Superior temporal gyrus (tissue), 1 donor: ENCODE measurements at regions not wholly inside any gene's neighbourhood (a gene's known extent, or its start where the extent isn't known, plus 50 kb on each side); places are given as distances from the start of the nearest gene placed in this dataset.

Source experiments
- DNase-seq: peaks from one replicate; pipeline ENCODE4 v3.0.0-alpha.2; 2016; ENCODE audit errors: extremely low spot score

- DNase-seq: no peak
Observed at GRCh38 chr6:90729057-90729456, 142.2 kb upstream of the MAP3K7 start.

DNA sequence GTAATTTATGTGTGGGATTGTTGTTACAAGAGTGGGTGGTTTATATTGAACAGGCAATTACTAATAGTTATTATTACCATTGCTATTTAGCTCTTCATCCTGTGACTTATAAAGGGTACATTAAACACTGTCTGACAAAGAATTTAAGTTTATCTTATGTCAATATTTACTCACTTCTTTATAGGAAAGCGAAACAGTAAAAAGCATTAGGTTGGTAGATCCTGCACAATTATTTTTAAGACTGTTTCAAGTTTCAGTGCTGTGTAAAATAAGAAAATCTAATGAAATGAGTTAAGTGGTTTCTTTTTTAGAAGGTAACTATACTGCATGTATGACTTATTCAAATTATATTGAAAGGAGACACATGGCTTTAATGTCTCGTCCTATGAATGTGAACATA, 135.8 kb upstream of the MAP3K7 start:
- no peak for DNase-seq

DNA sequence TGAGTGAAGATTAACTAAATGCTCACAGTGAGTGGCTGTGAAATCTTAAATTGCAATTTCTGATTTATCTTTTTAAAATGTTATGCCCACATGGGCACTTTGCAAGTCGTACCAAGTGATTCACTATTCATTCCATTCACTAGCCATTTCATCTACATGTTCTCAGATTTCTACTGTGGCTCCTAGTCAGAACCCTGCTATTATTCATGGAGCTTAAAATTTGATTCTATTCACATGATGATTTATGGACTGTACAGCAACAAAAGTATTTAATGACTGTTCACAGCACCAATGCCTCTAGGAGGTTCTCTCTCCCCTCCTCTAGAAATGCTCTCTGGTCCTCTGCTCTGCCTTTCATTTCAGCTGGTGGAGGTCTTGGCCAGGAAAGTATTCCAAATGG, 133.5 kb upstream of the MAP3K7 start:
- DNase-seq: no peak

GRCh38 chr6:90719321-90720195, 132.7 kb upstream of the MAP3K7 start:
- no peak for DNase-seq

DNA sequence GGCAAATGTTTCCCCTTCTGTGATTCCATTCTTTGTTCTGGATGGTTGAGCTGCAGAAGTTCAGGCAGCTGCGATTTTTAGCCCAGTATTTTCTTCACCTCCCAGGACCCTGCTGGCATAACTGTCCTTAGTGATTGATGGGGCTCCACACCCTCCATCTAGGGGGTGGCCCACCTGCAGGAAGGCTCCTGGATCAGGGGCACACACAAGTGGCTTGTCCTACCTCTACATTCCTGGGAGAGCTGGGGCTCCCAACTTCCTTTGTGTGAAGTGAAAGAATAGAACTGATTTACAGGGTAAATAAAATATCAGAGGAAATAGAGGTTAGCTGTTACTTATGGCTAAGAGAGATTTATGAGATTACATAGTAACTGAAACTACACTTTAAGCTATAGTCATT, 129.5 kb upstream of the MAP3K7 start:
- no peak for DNase-seq

DNA sequence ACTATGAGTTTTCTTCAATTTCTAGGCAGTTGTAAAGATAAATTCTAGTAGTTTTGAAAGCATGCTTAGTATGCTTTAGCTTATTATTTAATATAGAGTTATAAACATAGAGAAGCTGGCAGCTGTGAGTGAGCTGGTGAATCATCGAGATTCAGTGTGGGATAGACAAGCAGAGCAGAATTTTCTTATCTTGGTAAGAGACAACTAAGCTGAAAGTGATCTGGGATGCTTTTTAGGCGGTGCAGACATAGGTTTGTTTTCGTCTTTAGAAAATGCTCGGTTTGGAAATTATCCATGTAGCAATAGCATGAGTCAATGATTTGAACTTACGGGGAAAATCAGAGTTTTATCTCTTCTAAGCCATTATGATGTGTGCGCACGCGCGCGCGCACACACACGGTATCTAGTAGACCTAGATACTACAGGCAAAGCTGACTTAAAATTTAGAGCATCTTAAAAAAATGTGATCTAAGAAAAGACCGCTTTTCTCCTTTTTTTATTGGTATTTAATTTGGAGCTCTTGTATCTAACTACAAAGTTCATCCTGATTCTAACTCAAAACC, 128.3 kb upstream of the MAP3K7 start:
- DNase-seq: no peak

DNA sequence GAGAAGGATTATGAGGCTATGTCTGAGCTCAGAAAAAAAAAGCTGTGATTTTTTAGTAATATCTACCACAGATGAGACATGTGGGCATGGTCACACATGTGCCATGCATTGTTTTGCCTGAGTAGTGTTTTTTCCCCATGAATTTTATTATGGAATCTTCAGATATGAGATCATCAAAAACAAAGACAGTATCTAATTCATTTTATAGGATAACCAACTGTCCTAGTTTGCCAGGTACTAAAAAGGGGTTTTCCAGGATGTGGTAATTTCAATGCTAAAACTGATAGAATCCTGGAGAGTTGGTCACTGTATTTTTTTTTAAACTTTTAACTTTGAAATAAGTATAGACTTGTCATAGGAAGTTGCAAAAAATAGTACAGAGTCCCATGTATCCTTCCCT, 127.4 kb upstream of the MAP3K7 start:
- DNase-seq: no peak

DNA sequence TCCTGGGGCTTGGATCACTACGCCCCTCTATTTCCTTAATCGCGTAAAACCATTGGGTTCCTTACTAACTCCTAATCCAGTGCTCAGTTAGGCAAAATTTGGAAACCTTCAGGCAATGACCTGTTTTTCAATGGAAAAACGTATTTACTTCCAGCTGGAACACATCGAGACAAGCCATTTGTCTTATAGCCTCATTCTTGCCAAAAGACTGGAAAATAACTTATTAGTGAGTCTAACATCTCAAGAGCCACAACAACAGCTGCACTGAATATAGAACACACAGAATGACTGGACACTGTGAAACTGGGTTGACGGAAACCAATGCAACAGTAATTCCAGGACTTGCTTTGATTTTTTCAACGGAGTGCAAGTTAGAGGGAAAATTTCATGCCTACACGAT, 125.2 kb upstream of the MAP3K7 start:
- no peak for DNase-seq

- no peak for DNase-seq
Observed at GRCh38 chr6:90709431-90709996, 122.6 kb upstream of the MAP3K7 start.

DNA sequence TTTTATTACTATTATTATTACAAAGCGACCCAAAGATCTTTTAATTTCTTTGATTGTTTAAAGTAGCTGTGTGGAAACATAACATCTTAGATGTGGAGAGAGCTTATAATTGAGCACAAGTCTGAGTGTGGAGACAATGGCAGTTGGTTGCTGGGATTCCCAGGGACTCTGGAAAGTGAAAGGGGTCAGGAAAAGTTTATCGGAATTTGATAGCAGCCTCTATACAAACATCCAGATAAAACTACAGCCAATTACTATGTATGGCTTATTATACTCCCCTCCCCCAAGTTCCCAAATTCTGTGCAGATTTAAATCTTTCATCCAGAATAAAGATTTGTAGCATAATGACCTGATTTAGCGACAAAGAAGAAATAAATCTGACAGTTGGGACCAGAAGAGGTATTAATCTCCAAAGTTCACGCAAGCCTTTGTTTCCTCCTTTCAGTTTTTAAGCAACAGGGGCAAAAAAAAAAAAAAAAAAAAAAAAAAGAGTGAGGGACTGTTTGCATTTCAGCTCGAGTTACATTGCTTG, 121.4 kb upstream of the MAP3K7 start:
- no peak for DNase-seq

- no peak for DNase-seq
Observed at GRCh38 chr6:90707246-90707645, 120.4 kb upstream of the MAP3K7 start.

DNA sequence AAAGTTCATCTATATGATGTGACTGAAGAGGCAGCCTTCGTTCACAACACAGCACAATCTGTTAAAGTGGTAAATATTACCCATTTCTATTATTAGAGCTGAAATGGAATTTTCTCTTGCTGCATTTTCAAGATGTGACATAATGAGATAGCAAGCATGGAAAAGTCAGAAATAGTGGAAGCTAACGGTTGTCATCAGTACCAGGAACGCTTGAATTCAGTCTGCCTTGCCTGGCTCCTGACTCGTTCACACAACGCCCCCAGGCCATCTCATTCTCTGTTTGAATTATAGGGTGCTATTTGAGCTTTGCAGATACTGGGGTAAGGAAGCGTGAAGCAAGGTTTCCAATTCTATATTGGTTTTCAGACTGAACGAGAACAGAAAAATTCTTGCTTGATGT, 116.5 kb upstream of the MAP3K7 start:
- no peak for DNase-seq

DNA sequence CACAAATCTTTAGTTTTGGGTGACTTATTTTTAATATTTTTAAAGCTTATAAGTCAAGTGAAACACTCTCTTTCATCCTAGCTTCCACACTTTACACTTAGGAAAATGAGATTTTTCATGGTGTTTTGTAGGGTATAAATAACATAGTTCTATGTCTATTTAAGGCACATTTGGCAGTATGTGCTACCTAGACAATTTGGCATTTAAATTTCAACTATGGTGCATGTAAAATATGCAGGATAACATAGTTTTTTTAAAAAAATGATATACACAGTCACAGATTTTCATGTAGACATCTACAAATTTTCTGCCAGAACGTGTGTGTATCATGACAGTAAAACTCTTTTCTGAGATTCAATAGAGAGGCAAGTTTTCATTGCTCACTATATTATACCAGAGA, 115.1 kb upstream of the MAP3K7 start:
- DNase-seq: peak; percentile 38

DNA sequence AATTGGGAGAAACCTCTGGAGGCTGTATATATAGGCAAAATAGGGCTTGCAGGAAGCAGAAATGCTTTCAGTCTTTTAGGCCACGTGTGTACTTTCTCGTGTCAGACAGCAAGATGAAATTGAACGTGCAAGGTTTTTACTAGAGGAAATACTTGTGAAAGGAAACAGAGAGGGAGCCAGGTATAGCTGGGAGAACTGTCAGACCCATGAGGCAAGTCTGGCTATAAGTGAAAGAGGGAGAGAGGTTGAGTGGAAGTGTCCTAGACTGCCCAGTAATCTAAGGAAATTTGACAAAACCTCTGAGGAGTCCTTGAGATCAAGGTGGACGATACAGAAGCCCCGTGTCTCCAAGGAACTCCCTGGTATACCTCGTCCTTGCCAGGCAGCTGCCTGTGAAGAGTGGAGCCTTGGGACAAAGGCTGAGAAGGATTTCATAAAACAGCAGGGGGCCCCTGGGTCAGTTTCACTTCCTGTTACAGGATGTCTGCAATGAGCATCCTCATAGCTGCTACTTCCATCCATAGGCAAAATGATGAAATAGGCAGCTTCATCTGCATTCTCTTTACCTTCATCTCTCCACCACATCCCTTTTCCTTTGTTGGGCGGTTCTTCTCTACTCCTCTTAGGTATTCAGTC, 114.4 kb upstream of the MAP3K7 start:
- no peak for DNase-seq

DNA sequence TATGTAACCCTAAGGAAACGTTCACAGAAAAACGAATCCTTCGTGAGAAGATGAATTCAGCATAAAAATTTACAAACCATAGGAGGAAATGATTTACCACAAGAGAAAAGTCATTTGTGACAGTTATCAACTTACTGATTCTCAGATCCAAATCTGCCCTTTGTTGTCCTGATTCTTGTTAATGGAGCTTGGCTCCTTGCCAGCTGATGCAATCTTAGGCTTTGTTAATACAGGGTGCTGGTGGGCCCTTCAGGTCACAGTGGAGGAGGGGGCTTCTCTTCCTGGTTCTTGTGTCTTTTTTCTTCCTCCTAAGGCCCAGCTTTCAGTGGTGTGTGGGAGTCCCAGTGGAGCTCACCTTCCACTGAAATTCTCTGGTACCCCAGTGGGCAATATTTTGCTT, 108.4 kb upstream of the MAP3K7 start:
- DNase-seq: no peak

GRCh38 chr6:90694802-90695201, 107.9 kb upstream of the MAP3K7 start:
- no peak for DNase-seq

DNA sequence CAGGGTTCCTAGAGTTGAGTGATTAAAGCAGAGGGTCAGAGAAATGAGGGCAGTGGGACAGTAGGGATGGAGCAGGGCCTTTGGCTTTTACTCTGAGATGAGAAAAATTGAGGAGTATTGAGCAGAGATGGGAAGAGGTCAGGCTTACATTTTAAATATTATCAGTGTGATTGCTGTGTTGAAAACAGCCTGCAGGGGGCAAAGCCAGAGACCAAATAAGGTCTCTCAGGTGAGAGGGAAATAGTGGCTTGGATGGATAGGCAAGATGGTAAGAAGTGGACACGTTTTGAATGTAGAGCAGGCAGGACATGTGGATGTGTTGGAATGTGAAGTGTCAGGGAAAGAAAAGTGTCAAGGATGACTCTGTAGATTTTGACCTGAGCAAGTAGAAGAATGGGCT, 105.0 kb upstream of the MAP3K7 start:
- DNase-seq: no peak

DNA sequence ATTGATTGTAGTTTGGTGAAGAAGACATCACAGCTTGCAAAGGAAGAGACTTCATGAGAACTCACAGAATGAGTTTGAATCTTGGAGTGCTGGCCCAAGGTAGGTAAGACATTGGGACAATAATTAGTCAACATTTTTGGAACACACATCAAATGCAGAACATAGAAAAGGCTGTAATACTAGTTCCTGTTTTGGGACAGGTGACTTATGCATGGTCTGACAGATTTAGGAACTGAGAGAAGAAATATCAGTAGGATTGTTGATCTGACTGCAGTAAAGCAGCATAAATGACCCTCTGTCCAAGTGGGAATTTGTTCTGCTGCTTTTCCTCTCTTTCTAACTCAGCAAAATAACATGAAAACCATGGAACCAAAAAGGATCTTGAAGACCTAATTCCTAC, 102.3 kb upstream of the MAP3K7 start:
- DNase-seq: no peak

DNA sequence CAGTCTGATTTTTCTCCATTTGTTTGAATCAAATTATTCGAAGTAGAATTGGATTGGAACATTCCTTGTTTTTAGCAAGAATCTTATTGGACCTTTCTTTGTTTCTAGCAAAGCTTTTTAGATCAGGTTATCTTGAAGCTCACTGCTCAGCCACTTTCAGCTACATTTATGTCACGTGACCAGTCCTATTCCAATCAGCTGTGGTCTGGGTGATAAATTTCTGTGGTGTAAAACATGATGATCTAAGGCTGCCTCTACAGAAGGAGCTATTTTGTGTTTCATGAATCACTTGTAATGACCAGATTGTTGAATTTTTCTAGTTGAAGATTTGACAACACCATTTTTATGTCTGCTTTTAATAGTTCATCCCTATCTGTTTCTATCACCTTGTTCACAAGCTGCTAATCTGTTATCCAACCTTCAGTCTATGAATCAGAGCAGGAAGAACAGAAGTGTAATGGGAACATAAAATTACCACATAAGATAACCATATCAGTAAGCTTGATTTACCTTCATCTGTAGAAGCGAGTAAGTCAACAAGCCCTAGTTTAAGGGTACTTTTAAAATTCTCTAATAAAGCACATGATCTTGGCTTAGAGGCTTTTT, 101.0 kb upstream of the MAP3K7 start:
- DNase-seq: no peak

DNA sequence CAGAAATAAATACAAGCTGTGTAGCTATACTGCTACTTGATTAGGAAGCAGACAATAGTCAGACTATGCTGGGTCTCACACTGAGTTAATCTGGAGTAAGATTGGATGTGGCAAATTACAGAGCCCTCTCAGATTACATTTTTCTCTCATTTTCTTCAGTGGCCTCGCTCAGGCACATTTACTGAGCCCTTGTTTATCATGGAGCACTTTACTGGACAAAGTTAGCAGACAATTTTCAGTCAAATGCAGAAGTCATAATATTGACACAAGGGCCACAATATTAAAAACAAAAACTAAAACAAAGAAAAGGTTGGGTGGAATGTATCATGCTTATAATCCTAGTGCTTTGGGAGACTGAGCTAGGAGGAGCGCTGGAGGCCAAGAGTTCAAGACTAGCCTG, 95.0 kb upstream of the MAP3K7 start:
- DNase-seq: no peak

DNA sequence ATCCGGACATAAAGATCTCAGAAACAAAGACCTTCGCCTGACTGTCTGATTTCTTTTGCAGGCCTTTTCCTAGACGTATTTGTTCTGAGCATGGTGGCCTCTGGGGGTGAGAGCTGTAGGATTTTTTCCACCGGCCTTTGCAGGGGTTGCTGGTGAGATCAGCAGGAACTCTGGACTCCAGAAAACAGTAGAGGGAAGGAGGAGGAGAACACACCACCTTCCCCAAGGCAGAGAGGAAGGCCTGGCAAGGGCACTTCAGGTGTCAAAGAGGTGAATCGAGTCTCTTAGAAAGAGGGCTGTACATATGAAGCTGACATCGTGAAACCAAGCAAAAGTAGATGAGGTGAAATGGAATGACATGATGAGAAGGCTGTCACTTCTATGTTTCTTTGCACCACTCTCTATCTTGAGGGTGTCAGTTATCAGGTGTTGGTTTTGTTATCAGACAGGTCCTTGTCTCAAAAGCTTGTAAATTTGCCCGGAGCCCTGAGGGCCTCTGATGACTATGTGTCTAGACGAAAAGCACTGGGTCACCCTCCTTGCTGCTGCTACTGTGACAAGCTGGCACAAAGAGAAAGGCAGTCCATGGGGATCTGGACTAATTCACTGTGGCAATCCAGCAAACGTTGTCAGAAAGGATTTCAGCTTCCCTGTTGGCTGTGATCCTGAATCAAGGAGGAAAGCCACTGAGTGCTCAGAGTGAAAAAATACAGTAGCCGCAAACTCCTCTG, 91.3 kb upstream of the MAP3K7 start:
- DNase-seq: no peak
